ENCODE measurements at regions not wholly inside any gene's neighbourhood (a gene's known extent, or its start where the extent isn't known, plus 50 kb on each side); places are given as distances from the start of the nearest gene placed in this dataset.

DNA sequence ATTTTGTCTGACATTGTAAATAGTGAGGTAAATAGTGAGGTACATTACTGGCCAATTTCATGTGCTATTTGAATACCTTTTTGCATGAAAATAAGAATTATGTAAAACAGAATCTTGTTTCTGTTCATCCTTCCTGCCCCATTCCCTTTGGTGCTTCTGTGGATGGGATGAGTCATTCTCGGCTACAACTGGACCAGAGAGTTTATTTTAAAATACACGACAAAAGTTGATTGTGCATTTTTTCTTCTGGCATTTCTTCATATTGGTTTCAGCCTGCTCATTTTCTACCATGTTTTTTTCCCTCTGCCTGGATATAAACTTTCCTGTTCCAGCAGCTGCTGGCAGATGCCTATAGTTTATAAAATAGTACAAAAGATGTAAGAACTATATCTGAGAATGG lies 107.5 kb downstream of the CYSLTR2 start:
- DNase-seq = no peak

DNA sequence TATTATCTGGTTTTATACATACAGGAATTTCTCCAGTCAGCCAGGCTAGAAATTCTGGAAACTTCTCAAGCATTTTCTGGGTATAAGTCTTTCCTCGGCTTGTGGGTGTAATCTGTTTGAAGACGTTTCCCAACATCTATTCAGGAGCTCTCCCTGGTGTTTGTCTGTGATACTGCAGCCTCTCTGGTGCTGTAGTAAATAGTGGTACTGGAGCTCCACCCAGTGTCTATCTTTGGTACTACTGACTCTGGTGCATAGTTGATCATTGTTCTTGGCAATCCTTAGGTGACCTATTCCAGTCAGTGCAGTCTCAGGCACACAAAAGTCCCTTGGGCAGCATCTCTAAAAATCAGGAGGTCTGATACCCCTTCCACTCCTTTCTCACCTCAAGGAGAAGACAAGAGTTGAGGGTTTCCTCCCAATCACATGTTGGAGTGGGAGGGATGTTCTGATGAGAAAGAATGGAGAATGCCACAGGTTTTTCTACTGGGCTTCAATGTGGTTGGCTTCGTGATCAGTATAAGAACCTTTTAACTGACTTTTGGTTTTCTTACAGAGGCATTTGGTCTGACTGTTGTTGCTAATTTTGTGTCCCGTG lies 115.5 kb downstream of the CYSLTR2 start:
- peak; percentile 4 to 85 for DNase-seq

- no peak for DNase-seq
Measured at GRCh38 chr13:48770372-48770771, 116.6 kb downstream of the CYSLTR2 start.

GRCh38 chr13:48772908-48773307 lies 119.2 kb downstream of the CYSLTR2 start:
- DNase-seq = no peak

DNA sequence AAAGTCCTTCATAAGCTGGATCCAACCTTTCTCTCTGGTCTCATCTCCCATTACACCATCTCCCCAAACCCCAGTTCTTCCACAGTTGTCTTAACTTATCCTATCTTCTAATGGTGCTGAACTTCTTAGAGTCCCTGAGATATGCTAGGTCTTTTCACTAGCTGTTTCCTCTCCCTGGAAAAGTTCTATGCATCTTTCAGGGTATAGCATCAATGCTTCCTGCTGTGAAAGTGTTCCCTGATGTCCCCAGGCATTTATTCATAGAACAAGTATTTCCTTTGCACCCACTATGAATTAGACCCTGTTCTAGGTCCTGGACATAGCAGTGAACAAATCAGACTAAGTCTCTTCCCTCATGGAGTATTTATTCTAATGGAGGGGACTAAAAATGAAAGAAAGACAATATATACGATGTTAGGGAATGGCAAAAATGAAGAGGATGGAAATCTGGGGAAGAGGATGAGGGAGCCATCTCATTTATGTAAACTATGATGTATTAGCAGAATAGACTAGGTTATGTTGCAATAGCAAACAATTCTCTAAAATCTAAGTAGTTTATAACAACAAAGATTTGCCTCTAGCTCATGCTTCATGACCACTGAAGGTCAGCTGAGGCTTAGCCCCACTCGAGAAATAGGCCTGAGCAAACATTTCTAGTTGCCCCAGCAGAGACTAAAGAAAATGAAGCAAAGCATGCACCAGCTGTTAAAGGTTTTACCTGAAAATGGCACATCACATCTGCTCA lies 120.0 kb downstream of the CYSLTR2 start:
- DNase-seq = no peak

- no peak for DNase-seq
Measured at GRCh38 chr13:48775285-48775684, 121.6 kb downstream of the CYSLTR2 start.

DNA sequence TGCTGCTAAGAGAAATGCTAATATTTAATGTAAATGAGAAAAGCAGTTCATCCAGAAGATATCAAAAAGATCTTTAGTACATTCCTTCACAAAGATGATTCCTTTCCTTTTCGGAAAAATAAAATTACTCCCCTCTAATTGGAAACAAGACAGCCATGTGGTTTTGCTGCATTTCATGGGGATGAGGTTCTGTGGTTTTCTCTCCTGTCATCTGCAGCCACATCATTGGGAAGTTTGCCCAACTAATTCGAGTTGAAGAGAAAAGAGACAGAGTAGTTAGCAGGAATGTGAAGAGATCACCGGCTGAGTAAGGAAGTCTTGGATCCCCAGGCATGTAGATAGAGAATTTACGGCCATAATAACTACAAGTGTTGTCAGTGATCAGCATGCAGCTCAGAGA lies 122.1 kb downstream of the CYSLTR2 start:
- no peak for DNase-seq

- no peak for DNase-seq
Measured at GRCh38 chr13:48776401-48776800, 122.7 kb downstream of the CYSLTR2 start.

DNA sequence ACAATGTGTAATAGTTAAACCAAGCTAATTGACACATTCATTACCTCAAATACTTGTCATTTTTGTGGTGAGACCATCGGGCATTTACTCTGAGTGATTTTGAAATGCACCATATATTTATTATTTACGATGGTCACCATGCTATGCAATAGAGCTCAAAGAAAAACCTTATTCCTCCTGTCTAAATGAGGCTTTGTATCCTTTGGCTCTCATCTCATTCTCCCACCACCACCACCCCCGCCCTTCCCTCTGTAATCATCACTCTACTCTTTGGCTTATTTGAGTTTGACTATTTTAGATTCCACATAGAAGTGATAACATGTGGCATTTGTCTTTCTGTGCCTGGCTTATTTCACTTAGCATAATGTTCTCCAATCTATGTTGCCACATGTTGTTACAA lies 124.9 kb downstream of the CYSLTR2 start:
- DNase-seq = no peak

DNA sequence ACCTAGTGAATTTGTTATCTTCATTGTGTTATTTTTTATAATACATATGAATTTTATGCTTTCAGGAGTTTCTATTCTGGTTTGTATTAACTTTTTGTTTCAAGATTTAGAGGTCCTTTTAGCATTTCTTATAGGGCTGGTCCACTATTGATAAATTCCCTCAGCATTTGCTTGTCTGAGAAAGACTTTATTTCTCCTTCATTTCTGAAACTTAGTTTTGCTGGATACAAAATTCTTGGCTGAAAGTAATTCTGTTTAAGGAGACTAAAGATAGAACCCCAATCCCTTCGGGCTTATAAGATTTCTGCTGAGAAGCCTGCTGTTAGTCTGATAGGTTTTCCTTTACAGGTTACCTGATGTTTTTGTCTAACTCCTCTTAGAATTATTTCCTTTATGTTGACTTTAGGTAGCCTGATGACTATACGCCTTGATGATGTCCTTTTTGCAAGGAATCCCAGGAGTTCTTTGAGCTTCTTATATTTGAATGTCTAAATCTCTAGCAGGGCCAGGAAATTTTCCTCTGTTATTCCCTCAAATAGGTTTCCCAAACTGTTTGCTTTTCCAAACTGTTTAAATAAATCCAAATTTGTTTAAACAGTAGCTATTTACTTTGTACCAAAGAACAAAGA lies 127.1 kb downstream of the CYSLTR2 start:
- DNase-seq = no peak

DNA sequence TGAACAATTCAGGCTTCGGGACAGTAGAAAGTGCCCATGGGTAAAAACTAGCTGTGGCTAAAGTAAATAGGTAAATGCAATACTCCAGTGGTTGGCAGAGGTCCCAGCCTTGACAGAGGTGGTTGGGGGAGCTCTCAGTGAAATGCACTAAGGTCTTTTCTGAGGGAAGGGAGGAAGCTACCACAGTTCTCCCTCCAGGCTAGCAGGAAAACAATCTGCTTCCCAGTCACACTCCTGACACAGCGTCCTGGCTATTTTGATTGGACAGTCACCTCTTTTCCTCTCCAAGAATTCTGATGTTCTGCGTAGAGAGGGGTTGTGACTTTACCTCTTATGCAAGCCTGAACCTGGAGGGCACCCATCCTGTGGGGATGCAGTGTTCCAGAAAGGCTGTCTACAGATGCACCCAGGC lies 128.7 kb downstream of the CYSLTR2 start:
- DNase-seq = no peak

DNA sequence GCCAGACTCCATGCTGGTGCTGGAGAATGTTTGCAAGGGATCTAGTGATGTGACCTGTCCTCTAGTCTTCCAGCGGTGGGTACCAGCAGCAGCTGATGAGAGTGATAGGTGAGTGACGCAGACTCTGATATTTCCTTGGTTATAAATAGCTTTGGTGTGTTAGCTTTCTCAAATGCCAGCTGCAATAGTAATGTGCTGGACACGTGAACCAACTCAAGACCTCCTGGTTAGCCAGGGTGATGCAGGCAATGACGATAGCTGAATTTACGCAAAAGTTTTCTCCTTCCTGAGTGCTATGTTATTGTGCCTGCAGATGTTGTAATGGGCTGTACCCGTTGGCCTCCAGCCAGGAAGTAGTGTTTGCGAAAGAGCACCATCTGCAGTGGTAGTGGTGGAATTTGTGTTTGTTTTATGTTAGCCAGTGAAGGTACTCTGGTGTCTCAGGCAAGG lies 129.5 kb downstream of the CYSLTR2 start:
- no peak for DNase-seq

DNA sequence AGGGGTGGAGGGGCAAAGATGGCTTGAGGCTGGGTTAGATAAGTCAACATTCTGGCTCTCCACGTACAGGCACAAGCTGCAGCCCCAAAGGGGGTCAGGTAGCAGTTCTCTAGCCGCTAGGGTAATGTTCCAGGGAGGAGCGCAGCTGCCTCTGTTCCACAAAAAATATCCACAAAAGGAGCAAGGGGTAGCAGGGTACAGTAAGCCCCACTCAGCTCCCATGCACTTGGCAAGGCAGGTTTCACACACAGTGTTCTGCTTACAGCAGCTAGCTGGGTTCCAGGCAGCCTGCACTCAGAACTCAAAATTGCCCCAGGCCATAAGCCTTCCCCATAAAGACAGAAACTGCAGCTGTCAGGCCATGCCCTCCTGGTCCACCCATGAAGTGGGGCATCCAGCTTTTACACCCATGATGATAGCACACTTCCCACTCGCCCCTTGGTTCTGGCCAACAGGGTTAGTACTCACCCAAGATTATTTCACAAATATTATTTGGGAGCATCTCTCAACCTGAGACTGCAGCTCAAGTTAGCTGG lies 130.0 kb downstream of the CYSLTR2 start:
- no peak for DNase-seq

- DNase-seq = no peak
Measured at GRCh38 chr13:48784916-48785548, 131.3 kb downstream of the CYSLTR2 start.

DNA sequence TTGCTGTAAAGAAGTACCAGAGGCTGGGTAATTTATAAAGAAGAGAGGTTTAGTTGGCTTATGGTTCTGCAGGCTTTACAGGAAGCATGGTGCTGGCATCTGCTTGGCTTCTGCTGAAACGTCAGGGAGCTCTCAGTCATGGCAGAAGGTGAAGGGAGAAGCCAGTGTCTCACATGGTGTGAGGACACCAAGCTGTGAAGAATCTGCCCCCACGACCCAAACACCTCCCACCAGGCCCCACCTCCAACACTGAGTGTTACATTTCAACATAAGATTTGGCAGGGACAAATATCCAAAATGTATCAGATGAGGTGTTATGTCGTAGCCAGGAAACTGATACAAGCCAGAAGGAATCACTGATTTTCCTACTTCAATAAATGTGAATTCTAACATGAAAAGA lies 136.5 kb downstream of the CYSLTR2 start:
- no peak for DNase-seq

- no peak for DNase-seq
Measured at GRCh38 chr13:48790966-48791365, 137.2 kb downstream of the CYSLTR2 start.

GRCh38 chr13:48797127-48797526 lies 143.4 kb downstream of the CYSLTR2 start:
- no peak for DNase-seq

DNA sequence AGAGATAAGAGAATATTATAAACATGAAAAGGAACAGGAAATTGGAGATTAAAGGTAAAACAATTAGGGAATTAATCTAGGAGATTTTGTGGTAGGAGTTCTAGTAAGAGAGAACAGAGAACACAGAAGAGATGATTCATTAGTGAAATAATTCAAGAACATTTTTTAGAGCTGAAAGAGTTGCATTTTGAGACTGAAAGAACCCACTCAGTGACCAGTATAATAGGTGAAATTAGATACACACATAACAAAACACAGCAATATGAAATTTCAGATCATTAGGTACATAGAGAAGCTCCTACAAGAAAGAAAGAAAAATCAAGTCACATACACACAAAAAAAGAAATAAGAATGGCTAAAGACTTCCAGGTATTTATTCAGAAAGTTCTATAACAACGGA lies 144.0 kb downstream of the CYSLTR2 start:
- DNase-seq = no peak

DNA sequence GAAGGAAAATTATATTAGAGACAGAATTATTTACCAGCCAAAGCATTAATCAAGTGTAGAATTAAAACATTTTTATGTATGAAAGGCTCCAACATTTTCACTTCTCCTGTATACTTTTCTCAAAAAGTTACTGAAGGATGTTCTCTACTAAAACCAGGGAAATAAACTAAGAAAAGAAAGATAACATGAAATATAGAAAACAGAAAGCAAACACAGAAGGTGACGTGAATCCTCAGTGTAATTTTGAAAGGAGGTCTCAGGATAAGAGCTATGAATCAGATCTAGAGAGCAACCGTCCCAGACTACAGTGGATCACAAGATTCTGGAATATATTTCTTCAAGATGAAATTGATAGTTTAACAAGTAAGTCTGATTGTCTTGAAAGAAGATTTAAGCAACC lies 144.5 kb downstream of the CYSLTR2 start:
- DNase-seq = no peak

DNA sequence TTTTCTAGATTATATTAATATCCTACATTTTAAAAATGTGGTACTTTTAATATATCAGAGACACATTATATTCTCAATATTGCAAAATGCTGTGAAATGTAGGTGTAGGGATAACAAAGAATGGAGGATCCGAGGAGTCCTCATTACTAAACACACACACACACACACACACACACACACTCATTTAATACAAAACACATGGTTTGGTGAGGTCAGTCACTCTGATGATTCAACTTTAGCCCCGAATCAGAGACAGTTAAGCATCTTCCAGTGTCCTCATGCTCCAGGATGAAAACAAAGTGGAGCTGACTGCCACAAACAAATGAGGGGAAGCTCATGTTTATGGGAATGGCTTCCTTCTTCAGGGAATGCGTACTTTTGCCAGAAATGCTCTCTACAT lies 147.5 kb downstream of the CYSLTR2 start:
- no peak for DNase-seq

GRCh38 chr13:48804821-48805601 lies 151.3 kb downstream of the CYSLTR2 start:
- DNase-seq = no peak

- no peak for DNase-seq
Measured at GRCh38 chr13:48806522-48806921, 152.8 kb downstream of the CYSLTR2 start.

- DNase-seq = no peak
Measured at GRCh38 chr13:48808683-48809082, 155.0 kb downstream of the CYSLTR2 start.
